Ovary (tissue), 7 donors: ENCODE measurements at regions not wholly inside any gene's neighbourhood (a gene's known extent, or its start where the extent isn't known, plus 50 kb on each side); places are given as distances from the start of the nearest gene placed in this dataset.

Experiments
- DNase-seq, 5 donors: peaks; one replicate each; pipeline ENCODE4 v3.0.0-alpha.2; 2019 to 2020
- H3K27ac ChIP-seq, 2 donors: fragments of 200-600 bp; one replicate each; pipeline versions ENCODE4 v1.5.1 to v1.8.0; 2019 to 2022
- H3K27me3 ChIP-seq: fragments of 200-600 bp; one replicate; pipeline ENCODE4 v1.8.0; 2022
- H3K36me3 ChIP-seq: fragments of 200-600 bp; sonication (generic); one replicate; pipeline ENCODE4 v1.5.1; 2019
- H3K4me1 ChIP-seq: one replicate; pipeline ENCODE4 v1.8.1; 2013; ENCODE audit warnings: mild to moderate bottlenecking, moderate library complexity; ENCODE audit not compliant: insufficient read depth
- H3K4me3 ChIP-seq: fragments of 200-600 bp; sonication (generic); one replicate; pipeline ENCODE4 v1.5.1; 2017
- H3K9me3 ChIP-seq, 2 donors: fragments of 200-600 bp in 1 of 2; sonication (generic) in 1 of 2; one replicate each; pipeline versions ENCODE4 v1.5.1 to v1.8.1; 2013 to 2019; ENCODE audit warnings: mild to moderate bottlenecking in 1 of 2, moderate library complexity in 1 of 2
- CTCF ChIP-seq, 3 donors: fragments of 450-650 bp in 2 of 3; fragments of 200-600 bp in 1 of 3; IDR thresholded peaks; one replicate each; pipeline versions ENCODE4 v1.5.1 to v1.8.0; 2016 to 2022; ENCODE audit warnings: antibody characterized with exemption in 3 of 3, mild to moderate bottlenecking in 1 of 3
- EP300 ChIP-seq: sonication (generic); formaldehyde crosslinking; IDR thresholded peaks from one replicate; pipeline ENCODE4 v1.6.1; 2017; ENCODE audit warnings: antibody characterized with exemption
- POLR2A ChIP-seq: fragments of 450-650 bp; IDR thresholded peaks from one replicate; pipeline ENCODE4 v1.6.1; 2017; ENCODE audit warnings: antibody characterized with exemption, mild to moderate bottlenecking, moderate library complexity
- WGBS, 3 donors: extraction: QIAGEN DNeasy Blood & Tissue Kit in 1 of 3; methylation state at CpG; one replicate each; pipeline versions ENCODE4 v1.1.5 to v1.1.7; 2013 to 2017; 5-methylcytosine and 5-hydroxymethylcytosine counted together
- intact Hi-C, 4 donors: fragments of 100-400 bp; cut with DNase I; formaldehyde crosslinking; loops; one replicate each; pipeline versions ENCODE4 v1.11.0 to v1.15.1; 2022 to 2023
- donor health status: DM: no; HTN: no; CAD: no; lungs with moderate emphysema.
- donor health status: DM: no; HTN: no; CAD: no.
- donor health status: Bipolar disorder and iron deficiency.
- donor health status: DM: no; HTN: no; CAD: no.
- donor health status: DM: yes; HTN: yes; CAD: no.

- no peak for DNase-seq
- intact Hi-C loops: no loop called here
- 90 to 97% (median 95%) methylated on average over 1 of the region's 1 CpG for WGBS, 3 donors
These were observed 621.5 kb upstream of the BTBD3 start for GRCh38 chr20:11296221-11296620.

GRCh38 chr20:11296951-11297350 lies 620.7 kb upstream of the BTBD3 start:
- Histone ChIP-seq H3K27me3 (no peaks in the 10 kb centered on the region), H3K27ac (no peak overlapping the region), H3K4me1 (no peaks in the 10 kb centered on the region), H3K9me3 (no peaks in the 10 kb centered on the region), H3K4me3 (no peak overlapping the region), H3K36me3 (no peaks in the 10 kb centered on the region)
- intact Hi-C loops: no loop called here
- TF ChIP-seq EP300 (no peak), CTCF (IDR thresholded peaks at IDR 0.05) (no peak), POLR2A (no peak)
- no peak for DNase-seq

More at GRCh38 chr20:11296221-11296620, 621.5 kb upstream of the BTBD3 start:
- H3K36me3 ChIP-seq: no peaks in the 10 kb centered on the region
- H3K9me3 ChIP-seq: no peaks in the 10 kb centered on the region
- TF ChIP-seq POLR2A (no peak), EP300 (no peak), CTCF (IDR thresholded peaks at IDR 0.05) (no peak)
- no peak overlapping the region for H3K4me3 ChIP-seq
- no peaks in the 10 kb centered on the region for H3K27me3 ChIP-seq
- no peaks in the 10 kb centered on the region for H3K4me1 ChIP-seq
- H3K27ac ChIP-seq: no peak overlapping the region

- TF ChIP-seq EP300: no peak
- no peak for TF ChIP-seq POLR2A
- no peak for TF ChIP-seq CTCF (IDR thresholded peaks at IDR 0.05)
- Histone ChIP-seq H3K27ac (no peak overlapping the region), H3K9me3 (no peaks in the 10 kb centered on the region), H3K4me1 (no peaks in the 10 kb centered on the region), H3K36me3 (no peaks in the 10 kb centered on the region), H3K4me3 (no peak overlapping the region), H3K27me3 (no peaks in the 10 kb centered on the region)
- DNase-seq: no peak
- intact Hi-C loops: no loop called here
- 85 to 90% (median 86%) methylated on average over 10 of the region's 10 CpGs for WGBS, 3 donors
These were observed 616.0 kb upstream of the BTBD3 start for GRCh38 chr20:11301699-11302098.

GRCh38 chr20:11302436-11302835 lies 615.3 kb upstream of the BTBD3 start:
- intact Hi-C loops: no loop called here
- Histone ChIP-seq H3K9me3 (no peaks in the 10 kb centered on the region), H3K27me3 (no peaks in the 10 kb centered on the region), H3K36me3 (no peaks in the 10 kb centered on the region), H3K4me3 (no peak overlapping the region), H3K27ac (no peak overlapping the region), H3K4me1 (no peaks in the 10 kb centered on the region)
- no peak for DNase-seq
- TF ChIP-seq EP300 (no peak), CTCF (IDR thresholded peaks at IDR 0.05) (no peak), POLR2A (no peak)
- WGBS, 3 donors: 79 to 90% (median 86%) methylated on average over 3 of the region's 3 CpGs

GRCh38 chr20:11304795-11305194 lies 612.9 kb upstream of the BTBD3 start:
- Histone ChIP-seq H3K27ac (no peak overlapping the region), H3K4me1 (no peaks in the 10 kb centered on the region), H3K27me3 (no peaks in the 10 kb centered on the region), H3K36me3 (no peaks in the 10 kb centered on the region), H3K4me3 (no peak overlapping the region), H3K9me3 (no peaks in the 10 kb centered on the region)
- no peak for DNase-seq
- 84 to 89% (median 86%) methylated on average over 3 of the region's 3 CpGs for WGBS, 3 donors
- TF ChIP-seq CTCF (IDR thresholded peaks at IDR 0.05): no peak
- TF ChIP-seq POLR2A: no peak
- TF ChIP-seq EP300: no peak
- intact Hi-C loops: no loop called here
